ENCODE measurements at regions not wholly inside any gene's neighbourhood (a gene's known extent, or its start where the extent isn't known, plus 50 kb on each side); places are given as distances from the start of the nearest gene placed in this dataset.

DNA sequence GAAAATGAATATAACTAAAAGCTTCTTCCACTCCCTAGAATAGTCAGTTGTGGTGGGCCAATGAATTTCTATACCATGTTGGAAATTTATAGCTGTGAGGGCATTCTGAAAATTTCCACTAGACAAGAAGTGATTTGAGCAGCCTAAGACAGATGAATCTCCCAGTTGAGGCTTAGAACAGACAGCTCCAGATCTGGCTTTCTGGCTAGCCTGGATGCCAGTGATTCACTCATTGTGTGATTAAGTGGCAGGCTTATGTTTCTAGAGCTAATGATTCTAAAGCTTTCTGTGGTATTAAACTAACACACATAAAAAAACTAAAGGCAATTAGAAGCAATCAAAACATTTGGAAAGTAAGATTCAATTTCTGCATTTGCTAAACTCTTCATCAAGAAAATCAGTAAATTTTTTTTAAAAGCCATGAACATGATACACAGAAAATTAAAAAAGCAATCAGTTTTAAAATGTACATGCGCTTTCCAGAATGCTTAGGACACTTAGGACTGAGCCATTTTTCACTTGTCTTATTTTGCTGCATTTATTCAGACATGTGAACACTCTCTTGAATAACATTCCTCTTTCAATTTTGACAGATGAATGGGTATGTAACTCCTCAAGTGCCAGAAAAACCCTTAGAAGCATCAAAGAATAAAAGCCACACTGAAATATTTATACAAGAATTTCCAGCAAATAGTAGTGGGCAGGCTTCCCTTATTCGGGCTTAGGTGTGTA, 100.5 kb upstream of the GNAQ start:
- Histone ChIP-seq H3K4me3 (no peak overlapping the region), H3K4me1 (no peaks in the 10 kb centered on the region), H3K9me3 (no peaks in the 10 kb centered on the region), H3K36me3 (no peaks in the 10 kb centered on the region), H3K27me3 (no peaks in the 10 kb centered on the region), H3K27ac (no peak overlapping the region)
- intact Hi-C loops (cut with DNase I; ENCODE audit: low total_unique reads) = no loop called here
- no peak for TF ChIP-seq POLR2A (IDR thresholded peaks at IDR 0.05)
- TF ChIP-seq, protein P1, sequence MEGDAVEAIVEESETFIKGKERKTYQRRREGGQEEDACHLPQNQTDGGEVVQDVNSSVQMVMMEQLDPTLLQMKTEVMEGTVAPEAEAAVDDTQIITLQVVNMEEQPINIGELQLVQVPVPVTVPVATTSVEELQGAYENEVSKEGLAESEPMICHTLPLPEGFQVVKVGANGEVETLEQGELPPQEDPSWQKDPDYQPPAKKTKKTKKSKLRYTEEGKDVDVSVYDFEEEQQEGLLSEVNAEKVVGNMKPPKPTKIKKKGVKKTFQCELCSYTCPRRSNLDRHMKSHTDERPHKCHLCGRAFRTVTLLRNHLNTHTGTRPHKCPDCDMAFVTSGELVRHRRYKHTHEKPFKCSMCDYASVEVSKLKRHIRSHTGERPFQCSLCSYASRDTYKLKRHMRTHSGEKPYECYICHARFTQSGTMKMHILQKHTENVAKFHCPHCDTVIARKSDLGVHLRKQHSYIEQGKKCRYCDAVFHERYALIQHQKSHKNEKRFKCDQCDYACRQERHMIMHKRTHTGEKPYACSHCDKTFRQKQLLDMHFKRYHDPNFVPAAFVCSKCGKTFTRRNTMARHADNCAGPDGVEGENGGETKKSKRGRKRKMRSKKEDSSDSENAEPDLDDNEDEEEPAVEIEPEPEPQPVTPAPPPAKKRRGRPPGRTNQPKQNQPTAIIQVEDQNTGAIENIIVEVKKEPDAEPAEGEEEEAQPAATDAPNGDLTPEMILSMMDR (IDR thresholded peaks at IDR 0.05) = no peak
- no peak for DNase-seq

DNA sequence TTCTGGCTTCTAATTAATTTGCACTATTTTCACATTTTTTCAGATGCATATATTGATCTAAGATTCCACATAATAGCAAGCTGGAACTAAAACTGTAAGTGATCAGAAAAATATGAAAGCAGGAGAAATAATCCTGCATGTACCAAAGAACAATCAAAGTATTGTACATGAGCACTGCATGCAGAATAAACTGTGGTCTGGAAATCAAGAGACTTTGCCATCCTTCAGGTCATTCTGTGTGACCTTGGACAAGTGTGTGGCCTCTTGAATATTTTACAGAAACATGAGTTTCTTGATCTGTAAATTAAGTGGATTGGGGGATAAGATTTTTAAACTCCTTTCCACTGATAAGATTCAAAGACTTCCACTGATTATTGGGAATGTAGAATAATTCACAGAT, 99.2 kb upstream of the GNAQ start:
- H3K4me1 ChIP-seq = no peaks in the 10 kb centered on the region
- intact Hi-C loops (cut with DNase I; ENCODE audit: low total_unique reads) = no loop called here
- H3K27ac ChIP-seq = no peak overlapping the region
- H3K27me3 ChIP-seq = no peaks in the 10 kb centered on the region
- H3K4me3 ChIP-seq = no peak overlapping the region
- no peaks in the 10 kb centered on the region for H3K9me3 ChIP-seq
- TF ChIP-seq, protein P1 (IDR thresholded peaks at IDR 0.05) = no peak
- H3K36me3 ChIP-seq = no peaks in the 10 kb centered on the region
- no peak for DNase-seq

DNA sequence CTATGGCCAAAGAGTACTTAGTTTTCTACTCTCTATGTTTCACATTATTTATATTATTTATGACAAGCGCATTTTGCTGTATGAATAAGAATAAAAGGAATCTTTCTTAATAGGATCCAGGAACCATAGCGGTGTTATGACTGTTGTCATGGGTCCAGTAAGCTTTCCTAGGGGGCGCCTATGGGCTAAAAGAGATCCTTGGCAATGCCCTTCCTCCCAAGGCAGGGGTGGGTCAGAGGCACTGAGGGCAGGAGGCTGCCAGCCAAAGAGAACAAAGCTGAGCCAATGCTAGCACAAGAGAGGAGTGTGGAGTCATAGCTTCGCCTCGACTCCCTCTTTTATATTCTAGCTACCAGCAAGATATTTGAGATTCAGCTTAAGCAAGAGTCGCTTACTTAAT, 98.4 kb upstream of the GNAQ start:
- no peak for DNase-seq
- no peak overlapping the region for H3K27ac ChIP-seq
- no peak overlapping the region for H3K4me3 ChIP-seq
- no peaks in the 10 kb centered on the region for H3K9me3 ChIP-seq
- TF ChIP-seq, protein P1 (IDR thresholded peaks at IDR 0.05) = no peak
- TF ChIP-seq POLR2A (IDR thresholded peaks at IDR 0.05) = no peak
- intact Hi-C loops (cut with DNase I; ENCODE audit: low total_unique reads) = no loop called here
- no peaks in the 10 kb centered on the region for H3K4me1 ChIP-seq
- no peaks in the 10 kb centered on the region for H3K27me3 ChIP-seq
- no peaks in the 10 kb centered on the region for H3K36me3 ChIP-seq

DNA sequence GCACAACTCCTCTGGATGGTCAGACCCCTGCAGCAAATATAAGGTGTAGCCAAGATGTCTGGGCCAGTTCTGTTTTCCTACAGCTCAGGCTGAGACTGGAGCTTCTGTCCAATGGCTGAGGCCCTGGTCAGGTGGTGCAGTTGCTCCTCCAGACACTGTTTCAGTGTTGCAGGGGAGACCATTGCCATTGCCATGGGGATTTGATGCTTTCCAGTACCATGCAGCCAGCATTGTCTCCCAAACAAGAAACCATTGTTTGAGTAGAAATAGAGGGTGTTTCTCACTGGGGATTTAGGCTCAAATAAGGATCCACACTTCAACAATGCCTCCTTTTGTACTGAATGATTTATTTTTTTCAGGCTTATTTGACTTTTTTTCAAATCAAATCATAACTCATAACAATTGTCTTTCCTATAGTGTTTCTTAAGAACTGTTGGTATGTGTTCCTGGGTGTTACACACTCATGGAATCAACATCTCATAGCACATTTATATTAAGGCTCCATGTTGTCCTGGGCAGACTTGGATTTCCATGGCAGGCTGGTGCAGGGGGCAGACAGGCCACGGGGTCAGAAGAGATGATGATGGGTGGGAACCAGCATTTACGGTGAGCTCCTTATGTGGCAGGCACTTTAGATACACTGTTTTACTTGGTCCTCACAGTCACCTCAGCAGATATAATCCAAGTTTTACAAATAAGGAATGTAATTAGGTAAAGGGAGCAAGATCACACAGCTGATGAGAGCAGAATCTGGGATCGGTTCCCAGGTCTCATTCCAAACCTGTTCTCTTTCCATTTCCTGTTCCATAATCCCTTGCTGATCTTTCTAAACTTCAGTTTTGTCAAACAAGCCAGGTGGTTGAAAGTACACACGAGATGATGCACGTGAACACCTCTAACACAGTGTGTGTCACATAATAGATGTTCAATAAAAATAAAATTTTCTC, 95.9 kb upstream of the GNAQ start:
- no peaks in the 10 kb centered on the region for H3K27me3 ChIP-seq
- no peak for TF ChIP-seq POLR2A (IDR thresholded peaks at IDR 0.05)
- TF ChIP-seq, protein P1 (IDR thresholded peaks at IDR 0.05) = no peak
- intact Hi-C loops (cut with DNase I; ENCODE audit: low total_unique reads) = no loop called here
- no peaks in the 10 kb centered on the region for H3K4me1 ChIP-seq
- H3K4me3 ChIP-seq = no peak overlapping the region
- DNase-seq = no peak
- no peak overlapping the region for H3K27ac ChIP-seq
- no peaks in the 10 kb centered on the region for H3K9me3 ChIP-seq
- H3K36me3 ChIP-seq = no peaks in the 10 kb centered on the region

DNA sequence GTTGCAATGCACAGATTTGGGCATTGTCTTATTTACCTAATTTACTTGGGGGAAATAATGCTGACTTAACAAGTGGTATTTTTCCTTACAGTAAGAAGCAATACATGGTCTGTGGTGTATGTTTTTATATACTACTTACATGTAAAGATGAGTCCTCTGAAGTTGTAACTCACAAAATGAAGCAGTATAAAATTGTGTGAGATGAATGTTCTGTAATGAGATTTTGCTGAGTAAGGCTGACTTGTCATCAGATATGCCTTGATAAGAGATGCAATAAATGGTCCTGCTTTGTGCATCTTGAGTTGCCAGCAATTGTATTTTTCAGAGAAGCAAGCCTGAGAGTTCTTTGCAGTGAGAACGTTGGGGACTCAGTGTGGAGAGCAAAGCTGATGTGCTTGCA, 92.2 kb upstream of the GNAQ start:
- DNase-seq = no peak
- Histone ChIP-seq H3K36me3 (no peaks in the 10 kb centered on the region), H3K27me3 (no peaks in the 10 kb centered on the region), H3K4me3 (no peak overlapping the region), H3K9me3 (no peaks in the 10 kb centered on the region), H3K4me1 (no peaks in the 10 kb centered on the region), H3K27ac (no peak overlapping the region)
- TF ChIP-seq, protein P1 (IDR thresholded peaks at IDR 0.05) = no peak
- no peak for TF ChIP-seq POLR2A (IDR thresholded peaks at IDR 0.05)
- intact Hi-C loops (cut with DNase I; ENCODE audit: low total_unique reads) = no loop called here
